ENCODE measurements at regions not wholly inside any gene's neighbourhood (a gene's known extent, or its start where the extent isn't known, plus 50 kb on each side); places are given as distances from the start of the nearest gene placed in this dataset.

- no peak for DNase-seq (ENCODE audit: low read depth, low spot score)
- Histone ChIP-seq H3K4me3 (ENCODE audit: low read length) (no peak overlapping the region), H3K27me3 (ENCODE audit: control insufficient read depth, insufficient read depth, low read length) (no peaks in the 10 kb centered on the region)
Measured at GRCh38 chr2:195316486-195316885, 340.5 kb upstream of the SLC39A10 start.

GRCh38 chr2:195313962-195314361 is 343.1 kb upstream of the SLC39A10 start:
- no CpG with 5 or more reads among the region's 1 CpG for WGBS (ENCODE audit: insufficient coverage, insufficient read length)
- no peaks in the 10 kb centered on the region for H3K27me3 ChIP-seq (ENCODE audit: control insufficient read depth, insufficient read depth, low read length)
- H3K36me3 ChIP-seq (ENCODE audit: control insufficient read depth, insufficient read depth, low read length), result no peaks in the 10 kb centered on the region
- H3K9me3 ChIP-seq (ENCODE audit: control insufficient read depth, insufficient read depth, low read length), result no peaks in the 10 kb centered on the region
- DNase-seq (ENCODE audit: low read depth, low spot score), result no peak
- no peak overlapping the region for H3K4me3 ChIP-seq (ENCODE audit: low read length)
- H3K4me1 ChIP-seq (ENCODE audit: control insufficient read depth, insufficient read depth, low read length), result no peaks in the 10 kb centered on the region
- H3K27ac ChIP-seq (ENCODE audit: low read length), result no peak overlapping the region

More at GRCh38 chr2:195316486-195316885, 340.5 kb upstream of the SLC39A10 start:
- H3K36me3 ChIP-seq (ENCODE audit: control insufficient read depth, insufficient read depth, low read length), result no peaks in the 10 kb centered on the region
- H3K27ac ChIP-seq (ENCODE audit: low read length), result no peak overlapping the region
- H3K9me3 ChIP-seq (ENCODE audit: control insufficient read depth, insufficient read depth, low read length), result no peaks in the 10 kb centered on the region
- no peaks in the 10 kb centered on the region for H3K4me1 ChIP-seq (ENCODE audit: control insufficient read depth, insufficient read depth, low read length)

DNA sequence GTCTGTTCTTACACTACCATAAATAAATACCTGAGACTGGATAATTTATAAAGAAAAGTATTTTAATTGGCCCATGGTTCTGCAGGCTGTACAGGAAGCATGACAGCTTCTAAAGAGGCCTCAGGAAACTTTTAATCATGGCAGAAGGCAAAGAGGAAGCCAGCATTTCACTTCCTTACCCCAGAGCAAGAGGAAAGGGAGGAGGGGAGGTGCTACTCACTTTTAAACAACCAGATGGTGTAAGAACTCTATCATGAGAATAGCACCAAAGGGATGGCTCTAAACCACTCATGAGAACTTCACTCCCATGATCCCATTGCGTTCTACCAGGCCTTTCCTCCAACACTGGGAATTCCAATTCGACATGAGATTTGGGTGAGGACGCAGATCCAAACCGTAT is 344.4 kb upstream of the SLC39A10 start:
- H3K4me1 ChIP-seq (ENCODE audit: control insufficient read depth, insufficient read depth, low read length), result no peaks in the 10 kb centered on the region
- no peaks in the 10 kb centered on the region for H3K27me3 ChIP-seq (ENCODE audit: control insufficient read depth, insufficient read depth, low read length)
- H3K4me3 ChIP-seq (ENCODE audit: low read length), result no peak overlapping the region
- no peak for DNase-seq (ENCODE audit: low read depth, low spot score)
- no peak overlapping the region for H3K27ac ChIP-seq (ENCODE audit: low read length)
- no CpG with 5 or more reads among the region's 4 CpGs for WGBS (ENCODE audit: insufficient coverage, insufficient read length)
- H3K9me3 ChIP-seq (ENCODE audit: control insufficient read depth, insufficient read depth, low read length), result no peaks in the 10 kb centered on the region
- no peaks in the 10 kb centered on the region for H3K36me3 ChIP-seq (ENCODE audit: control insufficient read depth, insufficient read depth, low read length)

DNA sequence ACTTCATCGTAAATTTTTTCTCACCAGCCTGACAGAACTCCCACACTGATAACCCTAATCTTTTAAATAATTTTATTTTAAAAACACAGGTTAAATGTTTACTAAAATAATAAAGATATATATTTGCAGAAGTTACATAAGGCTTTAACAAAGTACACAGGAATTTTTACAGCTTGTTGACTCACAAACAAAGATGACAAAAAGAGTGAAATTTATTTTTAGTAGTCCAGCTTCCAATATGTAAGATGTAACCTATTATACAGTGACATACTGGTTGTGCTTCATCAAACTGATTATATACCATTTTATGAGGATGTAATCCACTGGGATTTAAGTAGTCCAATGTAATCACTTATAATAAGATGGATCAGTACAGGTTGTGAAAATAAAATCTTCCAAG is 348.9 kb upstream of the SLC39A10 start:
- Histone ChIP-seq H3K9me3 (ENCODE audit: control insufficient read depth, insufficient read depth, low read length) (no peaks in the 10 kb centered on the region), H3K36me3 (ENCODE audit: control insufficient read depth, insufficient read depth, low read length) (no peaks in the 10 kb centered on the region), H3K4me3 (ENCODE audit: low read length) (no peak overlapping the region), H3K4me1 (ENCODE audit: control insufficient read depth, insufficient read depth, low read length) (peaks cover 1% of the 10 kb centered on the region; the same call in 1 of the 2 replicates), H3K27ac (ENCODE audit: low read length) (no peak overlapping the region), H3K27me3 (ENCODE audit: control insufficient read depth, insufficient read depth, low read length) (no peaks in the 10 kb centered on the region)
- no peak for DNase-seq (ENCODE audit: low read depth, low spot score)
- WGBS (ENCODE audit: insufficient coverage, insufficient read length), result 100% methylated on average over 1 of the region's 1 CpG

DNA sequence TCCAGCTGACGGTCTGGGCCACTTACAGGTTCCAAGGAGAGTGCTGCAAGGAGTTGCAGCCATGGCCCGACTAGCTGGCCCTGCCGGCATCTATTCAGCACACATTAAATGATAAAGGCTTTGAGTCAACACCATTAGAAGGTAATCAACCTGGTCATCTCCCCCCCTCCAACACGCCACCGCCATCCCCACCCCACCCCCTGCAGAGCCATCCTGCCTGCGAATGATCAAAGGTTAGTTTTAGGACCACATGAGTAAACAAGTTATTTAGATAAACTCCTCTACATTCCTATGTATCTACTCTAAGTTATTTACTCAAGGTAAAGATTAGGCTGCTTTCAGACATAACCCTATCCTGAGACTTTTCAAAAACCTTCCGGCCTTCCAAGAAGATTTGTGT is 349.3 kb upstream of the SLC39A10 start:
- no peak overlapping the region for H3K27ac ChIP-seq (ENCODE audit: low read length)
- peak; percentile 16 for DNase-seq (ENCODE audit: low read depth, low spot score)
- H3K4me3 ChIP-seq (ENCODE audit: low read length), result no peak overlapping the region
- H3K4me1 ChIP-seq (ENCODE audit: control insufficient read depth, insufficient read depth, low read length), result peaks cover 1% of the 10 kb centered on the region; the same call in 1 of the 2 replicates
- no peaks in the 10 kb centered on the region for H3K9me3 ChIP-seq (ENCODE audit: control insufficient read depth, insufficient read depth, low read length)
- H3K36me3 ChIP-seq (ENCODE audit: control insufficient read depth, insufficient read depth, low read length), result no peaks in the 10 kb centered on the region
- no CpG with 5 or more reads among the region's 7 CpGs for WGBS (ENCODE audit: insufficient coverage, insufficient read length)
- H3K27me3 ChIP-seq (ENCODE audit: control insufficient read depth, insufficient read depth, low read length), result no peaks in the 10 kb centered on the region

- Histone ChIP-seq H3K4me1 (ENCODE audit: control insufficient read depth, insufficient read depth, low read length) (peaks cover 1% of the 10 kb centered on the region; the same call in 1 of the 2 replicates), H3K36me3 (ENCODE audit: control insufficient read depth, insufficient read depth, low read length) (no peaks in the 10 kb centered on the region), H3K27ac (ENCODE audit: low read length) (no peak overlapping the region), H3K9me3 (ENCODE audit: control insufficient read depth, insufficient read depth, low read length) (no peaks in the 10 kb centered on the region), H3K27me3 (ENCODE audit: control insufficient read depth, insufficient read depth, low read length) (no peaks in the 10 kb centered on the region), H3K4me3 (ENCODE audit: low read length) (no peak overlapping the region)
- DNase-seq (ENCODE audit: low read depth, low spot score), result peak; percentile 47
- WGBS (ENCODE audit: insufficient coverage, insufficient read length), result no CpG with 5 or more reads among the region's 5 CpGs
Measured at GRCh38 chr2:195304310-195304709, 352.7 kb upstream of the SLC39A10 start.

DNA sequence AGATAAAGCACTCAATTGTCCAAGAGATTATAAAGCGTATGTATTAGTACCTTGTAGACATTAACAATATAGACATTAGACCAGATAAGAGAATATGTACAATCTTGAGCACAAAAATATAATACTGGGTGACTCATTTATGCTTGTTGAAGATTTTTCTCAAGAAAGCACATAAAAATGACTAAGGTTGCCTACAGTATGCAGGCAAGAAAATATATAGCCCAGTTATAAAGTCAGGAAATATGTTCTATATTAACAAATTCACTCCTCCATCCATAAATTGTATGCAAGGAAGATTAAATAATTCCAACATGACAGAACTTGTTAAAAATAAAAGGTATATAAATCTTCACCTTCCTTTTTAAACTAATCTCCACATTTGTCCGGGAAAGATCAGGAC is 356.4 kb upstream of the SLC39A10 start:
- Histone ChIP-seq H3K4me3 (ENCODE audit: low read length) (no peak overlapping the region), H3K36me3 (ENCODE audit: control insufficient read depth, insufficient read depth, low read length) (no peaks in the 10 kb centered on the region), H3K9me3 (ENCODE audit: control insufficient read depth, insufficient read depth, low read length) (no peaks in the 10 kb centered on the region), H3K27ac (ENCODE audit: low read length) (no peak overlapping the region), H3K4me1 (ENCODE audit: control insufficient read depth, insufficient read depth, low read length) (no peaks in the 10 kb centered on the region), H3K27me3 (ENCODE audit: control insufficient read depth, insufficient read depth, low read length) (no peaks in the 10 kb centered on the region)
- WGBS (ENCODE audit: insufficient coverage, insufficient read length), result no CpG with 5 or more reads among the region's 2 CpGs
- DNase-seq (ENCODE audit: low read depth, low spot score), result no peak

GRCh38 chr2:195299600-195299999 is 357.4 kb upstream of the SLC39A10 start:
- Histone ChIP-seq H3K36me3 (ENCODE audit: control insufficient read depth, insufficient read depth, low read length) (no peaks in the 10 kb centered on the region), H3K4me3 (ENCODE audit: low read length) (no peak overlapping the region), H3K9me3 (ENCODE audit: control insufficient read depth, insufficient read depth, low read length) (no peaks in the 10 kb centered on the region), H3K27me3 (ENCODE audit: control insufficient read depth, insufficient read depth, low read length) (no peaks in the 10 kb centered on the region), H3K27ac (ENCODE audit: low read length) (no peak overlapping the region), H3K4me1 (ENCODE audit: control insufficient read depth, insufficient read depth, low read length) (no peaks in the 10 kb centered on the region)
- no CpG with 5 or more reads among the region's 1 CpG for WGBS (ENCODE audit: insufficient coverage, insufficient read length)
- DNase-seq (ENCODE audit: low read depth, low spot score), result no peak

GRCh38 chr2:195296490-195296889 is 360.5 kb upstream of the SLC39A10 start:
- H3K4me1 ChIP-seq (ENCODE audit: control insufficient read depth, insufficient read depth, low read length), result no peaks in the 10 kb centered on the region
- 100% methylated on average over 1 of the region's 1 CpG for WGBS (ENCODE audit: insufficient coverage, insufficient read length)

DNA sequence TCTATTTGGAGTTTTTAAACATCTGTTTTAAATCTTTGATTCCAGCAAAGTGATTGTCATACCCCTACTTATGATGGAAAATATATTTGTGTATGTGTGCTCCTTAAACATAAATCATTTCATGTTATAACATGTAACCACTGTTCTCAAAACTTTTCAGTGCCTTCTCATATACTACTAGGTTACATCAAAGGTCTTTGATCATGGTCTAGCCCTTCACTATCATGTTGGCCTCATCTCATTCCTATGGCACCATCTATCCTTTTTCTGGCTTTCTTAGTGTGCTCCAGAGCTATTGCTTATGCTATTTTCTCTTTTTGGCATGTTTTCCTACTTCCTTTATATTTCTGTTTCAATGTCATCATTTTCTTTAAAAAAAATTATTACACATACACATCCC is 367.9 kb upstream of the SLC39A10 start:
- no peaks in the 10 kb centered on the region for H3K4me1 ChIP-seq (ENCODE audit: control insufficient read depth, insufficient read depth, low read length)
- no peaks in the 10 kb centered on the region for H3K9me3 ChIP-seq (ENCODE audit: control insufficient read depth, insufficient read depth, low read length)
- DNase-seq (ENCODE audit: low read depth, low spot score), result no peak

More at GRCh38 chr2:195296490-195296889, 360.5 kb upstream of the SLC39A10 start:
- no peaks in the 10 kb centered on the region for H3K9me3 ChIP-seq (ENCODE audit: control insufficient read depth, insufficient read depth, low read length)
- H3K4me3 ChIP-seq (ENCODE audit: low read length), result no peak overlapping the region
- H3K27ac ChIP-seq (ENCODE audit: low read length), result no peak overlapping the region
- H3K27me3 ChIP-seq (ENCODE audit: control insufficient read depth, insufficient read depth, low read length), result no peaks in the 10 kb centered on the region
- DNase-seq (ENCODE audit: low read depth, low spot score), result no peak
- no peaks in the 10 kb centered on the region for H3K36me3 ChIP-seq (ENCODE audit: control insufficient read depth, insufficient read depth, low read length)

DNA sequence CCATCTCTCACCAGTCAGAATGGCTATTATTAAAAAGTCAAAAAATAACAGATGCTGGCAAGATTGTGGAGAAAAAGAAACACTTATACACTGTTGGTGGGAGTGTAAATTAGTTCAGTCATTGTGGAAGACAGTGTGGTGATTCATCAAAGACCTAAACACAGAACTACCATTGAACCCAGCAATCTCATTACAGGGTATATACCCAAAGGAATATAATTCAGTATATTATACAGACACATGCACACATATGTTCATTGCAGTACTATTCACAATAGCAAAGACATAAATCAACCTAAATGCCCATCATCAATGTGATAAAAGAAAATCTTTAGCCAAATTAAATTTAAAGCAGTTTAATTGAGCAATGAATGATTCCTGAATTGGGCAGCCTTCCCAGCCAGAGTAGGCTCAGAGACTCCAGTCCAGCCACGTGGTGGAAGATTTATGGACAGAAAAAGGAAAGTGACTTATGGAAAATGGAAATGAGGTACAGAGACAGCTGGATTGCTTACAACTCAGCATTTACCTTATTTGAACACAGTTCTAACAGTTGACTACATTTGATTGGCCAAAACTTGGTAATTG is 377.1 kb upstream of the SLC39A10 start:
- no peak overlapping the region for H3K4me3 ChIP-seq (ENCODE audit: low read length)
- H3K36me3 ChIP-seq (ENCODE audit: control insufficient read depth, insufficient read depth, low read length), result no peaks in the 10 kb centered on the region
- no peaks in the 10 kb centered on the region for H3K9me3 ChIP-seq (ENCODE audit: control insufficient read depth, insufficient read depth, low read length)
- no peaks in the 10 kb centered on the region for H3K27me3 ChIP-seq (ENCODE audit: control insufficient read depth, insufficient read depth, low read length)
- H3K4me1 ChIP-seq (ENCODE audit: control insufficient read depth, insufficient read depth, low read length), result no peaks in the 10 kb centered on the region
- H3K27ac ChIP-seq (ENCODE audit: low read length), result no peak overlapping the region
- WGBS (ENCODE audit: insufficient coverage, insufficient read length), result no CpG with 5 or more reads among the region's 1 CpG
- no peak for DNase-seq (ENCODE audit: low read depth, low spot score)

More for the DNA sequence above, 367.9 kb upstream of the SLC39A10 start:
- Histone ChIP-seq H3K4me3 (ENCODE audit: low read length) (no peak overlapping the region), H3K36me3 (ENCODE audit: control insufficient read depth, insufficient read depth, low read length) (no peaks in the 10 kb centered on the region), H3K27ac (ENCODE audit: low read length) (no peak overlapping the region), H3K27me3 (ENCODE audit: control insufficient read depth, insufficient read depth, low read length) (no peaks in the 10 kb centered on the region)

Data from iPS DF 6.9 (cell line).